ENCODE measurements at regions not wholly inside any gene's neighbourhood (a gene's known extent, or its start where the extent isn't known, plus 50 kb on each side); places are given as distances from the start of the nearest gene placed in this dataset.

DNA sequence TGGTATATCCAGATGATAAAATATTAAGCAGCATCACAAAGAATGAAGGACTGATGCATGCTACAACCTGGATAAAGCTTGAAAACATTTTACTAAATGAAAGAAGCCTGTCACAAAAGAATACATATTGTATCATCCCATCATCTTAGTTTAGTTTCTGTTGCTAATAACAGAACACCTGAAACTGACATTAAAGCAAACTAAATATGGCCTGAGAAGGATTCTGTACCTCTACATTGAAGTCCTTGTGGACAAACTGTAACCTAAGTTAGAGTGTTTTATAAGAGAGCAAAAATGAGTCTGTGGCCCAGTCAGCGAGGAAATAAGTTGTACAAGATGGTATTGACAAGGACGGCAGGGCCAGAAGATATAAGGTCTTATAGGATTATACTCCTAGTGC lies 261.0 kb upstream of the CPHXL start:
- H3K9me2 ChIP-seq (ENCODE audit: insufficient read depth, low read length) = no peaks in the 10 kb centered on the region
- H3K4me2 ChIP-seq (ENCODE audit: low read length) = no peak overlapping the region
- TF ChIP-seq TAF1 (IDR thresholded peaks at IDR 0.05; ENCODE audit: low read depth) = no peak
- no peak for TF ChIP-seq POLR2AphosphoS5 (IDR thresholded peaks at IDR 0.05)
- TF ChIP-seq, protein P1, sequence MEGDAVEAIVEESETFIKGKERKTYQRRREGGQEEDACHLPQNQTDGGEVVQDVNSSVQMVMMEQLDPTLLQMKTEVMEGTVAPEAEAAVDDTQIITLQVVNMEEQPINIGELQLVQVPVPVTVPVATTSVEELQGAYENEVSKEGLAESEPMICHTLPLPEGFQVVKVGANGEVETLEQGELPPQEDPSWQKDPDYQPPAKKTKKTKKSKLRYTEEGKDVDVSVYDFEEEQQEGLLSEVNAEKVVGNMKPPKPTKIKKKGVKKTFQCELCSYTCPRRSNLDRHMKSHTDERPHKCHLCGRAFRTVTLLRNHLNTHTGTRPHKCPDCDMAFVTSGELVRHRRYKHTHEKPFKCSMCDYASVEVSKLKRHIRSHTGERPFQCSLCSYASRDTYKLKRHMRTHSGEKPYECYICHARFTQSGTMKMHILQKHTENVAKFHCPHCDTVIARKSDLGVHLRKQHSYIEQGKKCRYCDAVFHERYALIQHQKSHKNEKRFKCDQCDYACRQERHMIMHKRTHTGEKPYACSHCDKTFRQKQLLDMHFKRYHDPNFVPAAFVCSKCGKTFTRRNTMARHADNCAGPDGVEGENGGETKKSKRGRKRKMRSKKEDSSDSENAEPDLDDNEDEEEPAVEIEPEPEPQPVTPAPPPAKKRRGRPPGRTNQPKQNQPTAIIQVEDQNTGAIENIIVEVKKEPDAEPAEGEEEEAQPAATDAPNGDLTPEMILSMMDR (IDR thresholded peaks at IDR 0.05; ENCODE audit: poor library complexity, severe bottlenecking) = no peak
- H3K79me2 ChIP-seq (replicated peaks; ENCODE audit: insufficient read depth, low read length) = no peaks in the 10 kb centered on the region
- H3K27ac ChIP-seq (ENCODE audit: low read length) = no peak overlapping the region
- no peak overlapping the region for H3K9ac ChIP-seq (ENCODE audit: low read length)
- H3K9me3 ChIP-seq (ENCODE audit: low read length) = no peaks in the 10 kb centered on the region
- no peaks in the 10 kb centered on the region for H4K20me1 ChIP-seq (ENCODE audit: insufficient read depth)
- no peaks in the 10 kb centered on the region for H3F3A ChIP-seq (ENCODE audit: insufficient read depth, low read length, poor library complexity, severe bottlenecking)
- no peak overlapping the region for H3K4me3 ChIP-seq (ENCODE audit: low read length)
- H2AFZ ChIP-seq (ENCODE audit: low read depth, low read length) = no peak overlapping the region
- H3K27me3 ChIP-seq (ENCODE audit: insufficient read depth, low read depth, low read length) = no peaks in the 10 kb centered on the region
- no peaks in the 10 kb centered on the region for H3K36me3 ChIP-seq (ENCODE audit: insufficient read depth, low read length)

GRCh38 chr16:75996491-75996890 lies 270.2 kb upstream of the CPHXL start:
- Histone ChIP-seq H3K9me3 (ENCODE audit: low read length) (no peaks in the 10 kb centered on the region), H3K9me2 (ENCODE audit: insufficient read depth, low read length) (no peaks in the 10 kb centered on the region), H2AFZ (ENCODE audit: low read depth, low read length) (no peak overlapping the region), H3K9ac (ENCODE audit: low read length) (no peak overlapping the region), H3F3A (ENCODE audit: insufficient read depth, low read length, poor library complexity, severe bottlenecking) (no peaks in the 10 kb centered on the region), H3K27ac (ENCODE audit: low read length) (no peak overlapping the region), H3K36me3 (ENCODE audit: insufficient read depth, low read length) (no peaks in the 10 kb centered on the region), H3K27me3 (ENCODE audit: insufficient read depth, low read depth, low read length) (no peaks in the 10 kb centered on the region), H4K20me1 (ENCODE audit: insufficient read depth) (no peaks in the 10 kb centered on the region), H3K4me3 (ENCODE audit: low read length) (no peak overlapping the region), H3K4me2 (ENCODE audit: low read length) (no peak overlapping the region), H3K79me2 (replicated peaks; ENCODE audit: insufficient read depth, low read length) (no peaks in the 10 kb centered on the region)
- TF ChIP-seq RAD21 (conservative IDR thresholded peaks at IDR 0.05) (no peak), MXI1 (conservative IDR thresholded peaks at IDR 0.05; ENCODE audit: poor library complexity, severe bottlenecking) (no peak), POLR2AphosphoS5 (IDR thresholded peaks at IDR 0.05) (no peak)
- TF ChIP-seq, protein P1 (IDR thresholded peaks at IDR 0.05; ENCODE audit: poor library complexity, severe bottlenecking) = no peak

DNA sequence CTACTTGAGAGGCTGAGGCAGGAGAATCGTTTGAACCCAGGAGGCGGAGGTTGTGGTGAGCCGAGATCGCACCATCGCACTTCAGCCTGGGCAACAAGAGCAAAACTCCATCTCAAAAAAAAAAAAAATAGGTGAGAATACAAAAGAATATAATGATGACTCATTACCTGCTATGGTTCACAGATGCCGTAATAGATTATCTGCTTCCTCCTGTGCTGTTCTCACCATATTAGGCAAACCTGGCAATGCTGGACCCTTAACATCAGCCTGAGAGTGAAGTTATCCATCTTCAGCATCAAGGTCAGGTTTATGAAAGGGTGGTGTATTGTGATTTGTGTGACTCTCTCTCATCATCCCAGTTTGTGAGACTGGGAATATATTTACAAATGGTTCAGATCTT lies 271.3 kb upstream of the CPHXL start:
- Histone ChIP-seq H3K4me2 (ENCODE audit: low read length) (no peak overlapping the region), H3K36me3 (ENCODE audit: insufficient read depth, low read length) (no peaks in the 10 kb centered on the region), H3K27me3 (ENCODE audit: insufficient read depth, low read depth, low read length) (no peaks in the 10 kb centered on the region), H3K79me2 (replicated peaks; ENCODE audit: insufficient read depth, low read length) (no peaks in the 10 kb centered on the region), H3K4me3 (ENCODE audit: low read length) (no peak overlapping the region), H3K9me2 (ENCODE audit: insufficient read depth, low read length) (no peaks in the 10 kb centered on the region), H3K9ac (ENCODE audit: low read length) (no peak overlapping the region), H2AFZ (ENCODE audit: low read depth, low read length) (no peak overlapping the region), H3F3A (ENCODE audit: insufficient read depth, low read length, poor library complexity, severe bottlenecking) (no peaks in the 10 kb centered on the region), H3K9me3 (ENCODE audit: low read length) (no peaks in the 10 kb centered on the region), H3K27ac (ENCODE audit: low read length) (no peak overlapping the region), H4K20me1 (ENCODE audit: insufficient read depth) (no peaks in the 10 kb centered on the region)
- TF ChIP-seq RAD21 (conservative IDR thresholded peaks at IDR 0.05) (no peak), EZH2 (IDR thresholded peaks at IDR 0.05; ENCODE audit: borderline replicate concordance, insufficient read depth, low read length, poor library complexity, severe bottlenecking) (no peak), POLR2AphosphoS5 (IDR thresholded peaks at IDR 0.05) (no peak), SMC3 (conservative IDR thresholded peaks at IDR 0.05; ENCODE audit: poor library complexity) (no peak), MXI1 (conservative IDR thresholded peaks at IDR 0.05; ENCODE audit: poor library complexity, severe bottlenecking) (no peak), EP300 (conservative IDR thresholded peaks at IDR 0.05; ENCODE audit: poor library complexity, severe bottlenecking) (no peak), TAF1 (IDR thresholded peaks at IDR 0.05; ENCODE audit: low read depth) (no peak)
- TF ChIP-seq, protein P2, sequence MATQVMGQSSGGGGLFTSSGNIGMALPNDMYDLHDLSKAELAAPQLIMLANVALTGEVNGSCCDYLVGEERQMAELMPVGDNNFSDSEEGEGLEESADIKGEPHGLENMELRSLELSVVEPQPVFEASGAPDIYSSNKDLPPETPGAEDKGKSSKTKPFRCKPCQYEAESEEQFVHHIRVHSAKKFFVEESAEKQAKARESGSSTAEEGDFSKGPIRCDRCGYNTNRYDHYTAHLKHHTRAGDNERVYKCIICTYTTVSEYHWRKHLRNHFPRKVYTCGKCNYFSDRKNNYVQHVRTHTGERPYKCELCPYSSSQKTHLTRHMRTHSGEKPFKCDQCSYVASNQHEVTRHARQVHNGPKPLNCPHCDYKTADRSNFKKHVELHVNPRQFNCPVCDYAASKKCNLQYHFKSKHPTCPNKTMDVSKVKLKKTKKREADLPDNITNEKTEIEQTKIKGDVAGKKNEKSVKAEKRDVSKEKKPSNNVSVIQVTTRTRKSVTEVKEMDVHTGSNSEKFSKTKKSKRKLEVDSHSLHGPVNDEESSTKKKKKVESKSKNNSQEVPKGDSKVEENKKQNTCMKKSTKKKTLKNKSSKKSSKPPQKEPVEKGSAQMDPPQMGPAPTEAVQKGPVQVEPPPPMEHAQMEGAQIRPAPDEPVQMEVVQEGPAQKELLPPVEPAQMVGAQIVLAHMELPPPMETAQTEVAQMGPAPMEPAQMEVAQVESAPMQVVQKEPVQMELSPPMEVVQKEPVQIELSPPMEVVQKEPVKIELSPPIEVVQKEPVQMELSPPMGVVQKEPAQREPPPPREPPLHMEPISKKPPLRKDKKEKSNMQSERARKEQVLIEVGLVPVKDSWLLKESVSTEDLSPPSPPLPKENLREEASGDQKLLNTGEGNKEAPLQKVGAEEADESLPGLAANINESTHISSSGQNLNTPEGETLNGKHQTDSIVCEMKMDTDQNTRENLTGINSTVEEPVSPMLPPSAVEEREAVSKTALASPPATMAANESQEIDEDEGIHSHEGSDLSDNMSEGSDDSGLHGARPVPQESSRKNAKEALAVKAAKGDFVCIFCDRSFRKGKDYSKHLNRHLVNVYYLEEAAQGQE (IDR thresholded peaks at IDR 0.05; ENCODE audit: borderline replicate concordance) = no peak
- TF ChIP-seq, protein P1 (IDR thresholded peaks at IDR 0.05; ENCODE audit: poor library complexity, severe bottlenecking) = no peak

All from neural cell (in vitro differentiated cells).